GM18868 (cell line): ENCODE measurements at regions not wholly inside any gene's neighbourhood (a gene's known extent, or its start where the extent isn't known, plus 50 kb on each side); places are given as distances from the start of the nearest gene placed in this dataset.
"Not testable (repeated sequence)": the region's sequence is repeated elsewhere in the genome, so short reads cannot be mapped to it uniquely, and the experiment has no call there.

Experiments used
- ATAC-seq: cut with Tn5 transposase; IDR thresholded peaks from one replicate; pipeline ENCODE4 v1.9.1; 2021; ENCODE audit warnings: mild to moderate bottlenecking, moderate library complexity; ENCODE audit not compliant: unreplicated experiment

GRCh38 chr2:114248648-114249047, 193.8 kb upstream of the DPP10 start:
- ATAC-seq, result no peak

- no peak for ATAC-seq
Observed at GRCh38 chr2:114252713-114253112, 189.7 kb upstream of the DPP10 start.

- no peak for ATAC-seq
Observed at GRCh38 chr2:114254875-114255274, 187.6 kb upstream of the DPP10 start.

GRCh38 chr2:114259389-114259788, 183.1 kb upstream of the DPP10 start:
- no peak for ATAC-seq

- no peak for ATAC-seq
Observed at GRCh38 chr2:114261366-114261765, 181.1 kb upstream of the DPP10 start.

- no peak for ATAC-seq
Observed at GRCh38 chr2:114265261-114265660, 177.2 kb upstream of the DPP10 start.

- ATAC-seq, result no peak
Observed at GRCh38 chr2:114274957-114275356, 167.5 kb upstream of the DPP10 start.

- no peak for ATAC-seq
Observed at GRCh38 chr2:114281188-114281587, 161.3 kb upstream of the DPP10 start.

- no peak for ATAC-seq
Observed at GRCh38 chr2:114283774-114284173, 158.7 kb upstream of the DPP10 start.

GRCh38 chr2:114286438-114286837, 156.0 kb upstream of the DPP10 start:
- ATAC-seq, result no peak

- no peak for ATAC-seq
Observed at GRCh38 chr2:114293355-114293754, 149.1 kb upstream of the DPP10 start.

GRCh38 chr2:114294741-114295140, 147.7 kb upstream of the DPP10 start:
- ATAC-seq, result no peak

GRCh38 chr2:114300351-114300750, 142.1 kb upstream of the DPP10 start:
- ATAC-seq, result not testable (repeated sequence)

GRCh38 chr2:114316532-114317300, 125.7 kb upstream of the DPP10 start:
- no peak for ATAC-seq

GRCh38 chr2:114330594-114330993, 111.8 kb upstream of the DPP10 start:
- no peak for ATAC-seq

GRCh38 chr2:114331934-114332333, 110.5 kb upstream of the DPP10 start:
- no peak for ATAC-seq

- no peak for ATAC-seq
Observed at GRCh38 chr2:114345246-114345645, 97.2 kb upstream of the DPP10 start.

- ATAC-seq, result no peak
Observed at GRCh38 chr2:114346658-114347057, 95.8 kb upstream of the DPP10 start.

GRCh38 chr2:114350186-114350725, 92.2 kb upstream of the DPP10 start:
- no peak for ATAC-seq

- ATAC-seq, result no peak
Observed at GRCh38 chr2:114352988-114353387, 89.5 kb upstream of the DPP10 start.

GRCh38 chr2:114354199-114354598, 88.2 kb upstream of the DPP10 start:
- no peak for ATAC-seq

- ATAC-seq, result no peak
Observed at GRCh38 chr2:114368705-114369104, 73.7 kb upstream of the DPP10 start.

GRCh38 chr2:114371721-114372120, 70.7 kb upstream of the DPP10 start:
- ATAC-seq, result not testable (repeated sequence)
